GM18511 (cell line): ENCODE measurements at regions not wholly inside any gene's neighbourhood (a gene's known extent, or its start where the extent isn't known, plus 50 kb on each side); places are given as distances from the start of the nearest gene placed in this dataset.
"Not testable (repeated sequence)": the region's sequence is repeated elsewhere in the genome, so short reads cannot be mapped to it uniquely, and the experiment has no call there.

Source experiments
- ATAC-seq: cut with Tn5 transposase; IDR thresholded peaks from one replicate; pipeline ENCODE4 v1.9.1; 2021; ENCODE audit warnings: mild to moderate bottlenecking, moderate library complexity; ENCODE audit not compliant: unreplicated experiment

- ATAC-seq: not testable (repeated sequence)
Measured at GRCh38 chr5:135143682-135144081, 109.7 kb upstream of the PITX1 start.

GRCh38 chr5:135141303-135142268 is 107.6 kb upstream of the PITX1 start:
- no peak for ATAC-seq

GRCh38 chr5:135140446-135141204 is 106.6 kb upstream of the PITX1 start:
- no peak for ATAC-seq

GRCh38 chr5:135139381-135140134 is 105.5 kb upstream of the PITX1 start:
- ATAC-seq: no peak

- ATAC-seq: no peak
Measured at GRCh38 chr5:135138116-135138850, 104.3 kb upstream of the PITX1 start.

GRCh38 chr5:135137146-135137915 is 103.3 kb upstream of the PITX1 start:
- no peak for ATAC-seq

- no peak for ATAC-seq
Measured at GRCh38 chr5:135136546-135136945, 102.5 kb upstream of the PITX1 start.

GRCh38 chr5:135135530-135136226 is 101.7 kb upstream of the PITX1 start:
- no peak for ATAC-seq

GRCh38 chr5:135134691-135135381 is 100.8 kb upstream of the PITX1 start:
- no peak for ATAC-seq

GRCh38 chr5:135133698-135134515 is 99.9 kb upstream of the PITX1 start:
- no peak for ATAC-seq

- no peak for ATAC-seq
Measured at GRCh38 chr5:135133181-135133580, 99.2 kb upstream of the PITX1 start.

GRCh38 chr5:135131801-135132680 is 98.0 kb upstream of the PITX1 start:
- ATAC-seq: no peak

- ATAC-seq: no peak
Measured at GRCh38 chr5:135130261-135131215, 96.5 kb upstream of the PITX1 start.

GRCh38 chr5:135129307-135129706 is 95.3 kb upstream of the PITX1 start:
- ATAC-seq: no peak

- no peak for ATAC-seq
Measured at GRCh38 chr5:135128361-135128760, 94.3 kb upstream of the PITX1 start.
